Lower leg skin (tissue), 4 donors: ENCODE measurements at regions not wholly inside any gene's neighbourhood (a gene's known extent, or its start where the extent isn't known, plus 50 kb on each side); places are given as distances from the start of the nearest gene placed in this dataset.
"Not testable (repeated sequence)": the region's sequence is repeated elsewhere in the genome, so short reads cannot be mapped to it uniquely, and the experiment has no call there.

ENCODE experiments used
- DNase-seq, 2 donors: peaks; one replicate each; pipeline ENCODE4 v3.0.0-alpha.2; 2019; ENCODE audit warnings: low spot score in 2 of 2
- H3K4me3 ChIP-seq: fragments of 200-600 bp; sonication (generic); 2 replicates; pipeline ENCODE4 v1.5.1; 2017; ENCODE audit warnings: mild to moderate bottlenecking, low read depth; ENCODE audit not compliant: poor library complexity, severe bottlenecking
- CTCF ChIP-seq, 3 donors: fragments of 450-650 bp; IDR thresholded peaks; one replicate each; pipeline ENCODE4 v1.5.1; 2016; ENCODE audit warnings: antibody characterized with exemption in 3 of 3, mild to moderate bottlenecking in 3 of 3, moderate library complexity in 2 of 3
- POLR2A ChIP-seq, 2 donors: fragments of 450-650 bp; IDR thresholded peaks; one replicate each; pipeline ENCODE4 v1.6.1; 2016 to 2017; ENCODE audit warnings: antibody characterized with exemption in 2 of 2, mild to moderate bottlenecking in 1 of 2, moderate library complexity in 1 of 2
- WGBS, 2 donors: methylation state at CpG; one replicate each; pipeline ENCODE4 v1.1.5; 2018; 5-methylcytosine and 5-hydroxymethylcytosine counted together
- intact Hi-C: fragments of 100-400 bp; cut with DNase I; formaldehyde crosslinking; loops from one replicate; pipeline ENCODE4 v1.15.0; 2023; ENCODE audit warnings: low total_unique reads

GRCh38 chr18:54662986-54663385, 71.9 kb downstream of the DYNAP start:
- WGBS, 2 donors, result 88 to 96% methylated on average over 2 of the region's 2 CpGs
- TF ChIP-seq POLR2A (IDR thresholded peaks at IDR 0.05) (no peak), CTCF (IDR thresholded peaks at IDR 0.05) (no peak)
- DNase-seq, result no peak

GRCh38 chr18:54669701-54670100, 78.7 kb downstream of the DYNAP start:
- DNase-seq, H3K4me3 ChIP-seq: not testable (repeated sequence)
- intact Hi-C loops, result loop anchor here (10.0 kb wide), 1 partner anchor 225 kb away; no protein-coding TSS in a partner anchor
- WGBS, 2 donors, result 94 to 96% methylated on average over 15 of the region's 15 CpGs

More at GRCh38 chr18:54662986-54663385, 71.9 kb downstream of the DYNAP start:
- intact Hi-C loops, result no loop called here
- no peak overlapping the region for H3K4me3 ChIP-seq

GRCh38 chr18:54671291-54671881, 80.3 kb downstream of the DYNAP start:
- H3K4me3 ChIP-seq, result no peak overlapping the region
- WGBS, 2 donors, result 97 to 98% methylated on average over 1 of the region's 1 CpG
- no peak for DNase-seq
- intact Hi-C loops, result loop anchor here (10.0 kb wide), 1 partner anchor 227 kb away; no protein-coding TSS in a partner anchor
- TF ChIP-seq CTCF (IDR thresholded peaks at IDR 0.05) (no peak), POLR2A (IDR thresholded peaks at IDR 0.05) (no peak)

GRCh38 chr18:54672109-54672508, 81.1 kb downstream of the DYNAP start:
- TF ChIP-seq CTCF (IDR thresholded peaks at IDR 0.05) (no peak), POLR2A (IDR thresholded peaks at IDR 0.05) (no peak)
- intact Hi-C loops, result loop anchor here (10.0 kb wide), 1 partner anchor 227 kb away; no protein-coding TSS in a partner anchor
- WGBS, 2 donors, result 85 to 89% methylated on average over 6 of the region's 6 CpGs
- no peak overlapping the region for H3K4me3 ChIP-seq
- no peak for DNase-seq

- no peak overlapping the region for H3K4me3 ChIP-seq
- WGBS, 2 donors, result 74 to 79% methylated on average over 6 of the region's 6 CpGs
- TF ChIP-seq POLR2A (IDR thresholded peaks at IDR 0.05), result no peak
- no peak for TF ChIP-seq CTCF (IDR thresholded peaks at IDR 0.05)
- intact Hi-C loops, result loop anchor here (10.0 kb wide), 1 partner anchor 228 kb away; no protein-coding TSS in a partner anchor
- DNase-seq, result no peak
These were observed 81.9 kb downstream of the DYNAP start for GRCh38 chr18:54672846-54673475.

- intact Hi-C loops, result loop anchor here (10.0 kb wide), 1 partner anchor 229 kb away; no protein-coding TSS in a partner anchor
- WGBS, 2 donors, result 77 to 88% methylated on average over 2 of the region's 2 CpGs
These were observed 82.9 kb downstream of the DYNAP start for GRCh38 chr18:54673936-54674335.

More at GRCh38 chr18:54673936-54674335, 82.9 kb downstream of the DYNAP start:
- TF ChIP-seq POLR2A (IDR thresholded peaks at IDR 0.05), result no peak
- TF ChIP-seq CTCF (IDR thresholded peaks at IDR 0.05), result no peak
- no peak for DNase-seq
- H3K4me3 ChIP-seq, result no peak overlapping the region
